GM12864 (cell line): ENCODE measurements at regions not wholly inside any gene's neighbourhood (a gene's known extent, or its start where the extent isn't known, plus 50 kb on each side); places are given as distances from the start of the nearest gene placed in this dataset.

ENCODE experiments used
- DNase-seq: peaks from one replicate; pipeline ENCODE4 v3.0.0-alpha.2; 2011; ENCODE audit warnings: low read depth
- H3K4me3 ChIP-seq: 2 replicates; pipeline ENCODE4 v1.5.1; 2011; ENCODE audit warnings: mild to moderate bottlenecking, low read depth, low read length, control low read depth
- CTCF ChIP-seq: IDR thresholded peaks from 2 replicates; pipeline ENCODE4 v1.5.1; 2011; ENCODE audit warnings: low read depth, mild to moderate bottlenecking, moderate library complexity, low read length, control low read depth, inconsistent platforms; ENCODE audit errors: missing control alignments

GRCh38 chr6:14751645-14752175 is 494.2 kb upstream of the JARID2 start:
- DNase-seq, result no peak
- no peak overlapping the region for H3K4me3 ChIP-seq
- TF ChIP-seq CTCF, result no peak

DNA sequence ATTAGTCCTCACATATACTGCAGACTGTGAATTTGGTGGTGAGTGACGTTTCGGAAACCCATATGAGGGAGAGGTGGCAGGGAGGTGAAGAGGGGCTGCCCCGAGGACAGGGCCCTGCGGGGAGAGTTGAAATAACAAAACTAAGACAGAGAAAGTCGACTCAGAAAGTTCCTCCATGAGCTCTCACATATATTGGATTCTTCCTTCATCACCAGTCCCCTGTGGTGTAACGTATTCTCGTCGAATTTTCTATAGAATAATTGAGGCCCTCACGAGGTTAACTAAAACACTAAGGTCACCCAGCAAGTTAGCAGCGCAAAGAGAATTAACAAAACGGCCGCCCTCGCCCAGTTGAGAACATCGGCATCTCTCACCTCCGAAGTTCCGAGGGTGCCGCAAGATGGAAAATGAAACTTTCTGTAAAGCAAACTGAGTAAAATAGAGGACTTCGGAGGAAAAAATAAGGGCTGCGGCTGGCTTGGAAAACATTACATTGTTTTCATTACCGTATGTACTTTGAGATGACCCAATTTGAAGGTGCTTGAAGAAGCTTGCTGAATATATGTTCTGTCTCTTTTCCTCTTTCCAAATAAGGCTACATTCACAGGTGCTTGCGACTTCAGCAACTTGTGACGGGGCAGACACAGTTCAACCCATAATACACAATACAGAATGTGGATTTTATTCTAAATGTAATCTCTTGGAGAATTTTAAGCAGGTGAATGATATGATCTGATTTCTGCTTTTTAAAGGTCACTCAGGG is 490.9 kb upstream of the JARID2 start:
- no peak overlapping the region for H3K4me3 ChIP-seq
- no peak for DNase-seq
- no peak for TF ChIP-seq CTCF

- DNase-seq, result no peak
- no peak for TF ChIP-seq CTCF
These were observed 489.5 kb upstream of the JARID2 start for GRCh38 chr6:14756340-14756739.

GRCh38 chr6:14757014-14757413 is 488.9 kb upstream of the JARID2 start:
- DNase-seq, result no peak
- H3K4me3 ChIP-seq, result no peak overlapping the region
- TF ChIP-seq CTCF, result no peak

More at GRCh38 chr6:14756340-14756739, 489.5 kb upstream of the JARID2 start:
- H3K4me3 ChIP-seq, result no peak overlapping the region

GRCh38 chr6:14757418-14757817 is 488.5 kb upstream of the JARID2 start:
- no peak for DNase-seq
- TF ChIP-seq CTCF, result no peak
- H3K4me3 ChIP-seq, result no peak overlapping the region

- no peak overlapping the region for H3K4me3 ChIP-seq
- TF ChIP-seq CTCF, result no peak
- DNase-seq, result no peak
These were observed 487.3 kb upstream of the JARID2 start for GRCh38 chr6:14758421-14759081.
